ENCODE measurements at regions not wholly inside any gene's neighbourhood (a gene's known extent, or its start where the extent isn't known, plus 50 kb on each side); places are given as distances from the start of the nearest gene placed in this dataset.

GRCh38 chr2:128775217-128775913 is 456.7 kb upstream of the HS6ST1 start:
- no peak for ATAC-seq (ENCODE audit: low read depth)
- TF ChIP-seq, protein P1, sequence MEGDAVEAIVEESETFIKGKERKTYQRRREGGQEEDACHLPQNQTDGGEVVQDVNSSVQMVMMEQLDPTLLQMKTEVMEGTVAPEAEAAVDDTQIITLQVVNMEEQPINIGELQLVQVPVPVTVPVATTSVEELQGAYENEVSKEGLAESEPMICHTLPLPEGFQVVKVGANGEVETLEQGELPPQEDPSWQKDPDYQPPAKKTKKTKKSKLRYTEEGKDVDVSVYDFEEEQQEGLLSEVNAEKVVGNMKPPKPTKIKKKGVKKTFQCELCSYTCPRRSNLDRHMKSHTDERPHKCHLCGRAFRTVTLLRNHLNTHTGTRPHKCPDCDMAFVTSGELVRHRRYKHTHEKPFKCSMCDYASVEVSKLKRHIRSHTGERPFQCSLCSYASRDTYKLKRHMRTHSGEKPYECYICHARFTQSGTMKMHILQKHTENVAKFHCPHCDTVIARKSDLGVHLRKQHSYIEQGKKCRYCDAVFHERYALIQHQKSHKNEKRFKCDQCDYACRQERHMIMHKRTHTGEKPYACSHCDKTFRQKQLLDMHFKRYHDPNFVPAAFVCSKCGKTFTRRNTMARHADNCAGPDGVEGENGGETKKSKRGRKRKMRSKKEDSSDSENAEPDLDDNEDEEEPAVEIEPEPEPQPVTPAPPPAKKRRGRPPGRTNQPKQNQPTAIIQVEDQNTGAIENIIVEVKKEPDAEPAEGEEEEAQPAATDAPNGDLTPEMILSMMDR (IDR thresholded peaks at IDR 0.05; ENCODE audit: poor library complexity, severe bottlenecking) = no peak
- H3K36me3 ChIP-seq (ENCODE audit: low read depth) = no peaks in the 10 kb centered on the region
- H3K9me3 ChIP-seq (ENCODE audit: severe bottlenecking) = no peaks in the 10 kb centered on the region
- DNase-seq (ENCODE audit: low spot score) = no peak
- no peak overlapping the region for H3K27ac ChIP-seq (ENCODE audit: poor library complexity, severe bottlenecking)
- H3K27me3 ChIP-seq (ENCODE audit: insufficient read depth, poor library complexity, severe bottlenecking) = no peaks in the 10 kb centered on the region
- no peaks in the 10 kb centered on the region for H3K4me1 ChIP-seq (ENCODE audit: insufficient read depth, poor library complexity, severe bottlenecking)
- no peak overlapping the region for H3K4me3 ChIP-seq (ENCODE audit: severe bottlenecking)

GRCh38 chr2:128775914-128776285 is 457.2 kb upstream of the HS6ST1 start:
- Histone ChIP-seq H3K36me3 (ENCODE audit: low read depth) (no peaks in the 10 kb centered on the region), H3K4me1 (ENCODE audit: insufficient read depth, poor library complexity, severe bottlenecking) (no peaks in the 10 kb centered on the region), H3K27me3 (ENCODE audit: insufficient read depth, poor library complexity, severe bottlenecking) (no peaks in the 10 kb centered on the region), H3K4me3 (ENCODE audit: severe bottlenecking) (no peak overlapping the region), H3K27ac (ENCODE audit: poor library complexity, severe bottlenecking) (no peak overlapping the region), H3K9me3 (ENCODE audit: severe bottlenecking) (no peaks in the 10 kb centered on the region)
- TF ChIP-seq, protein P1 (IDR thresholded peaks at IDR 0.05; ENCODE audit: poor library complexity, severe bottlenecking) = no peak
- DNase-seq (ENCODE audit: low spot score) (no peak), ATAC-seq (ENCODE audit: low read depth) (no peak)

- no peaks in the 10 kb centered on the region for H3K4me1 ChIP-seq (ENCODE audit: insufficient read depth, poor library complexity, severe bottlenecking)
- ATAC-seq (ENCODE audit: low read depth) (no peak), DNase-seq (ENCODE audit: low spot score) (no peak)
- no peaks in the 10 kb centered on the region for H3K36me3 ChIP-seq (ENCODE audit: low read depth)
- TF ChIP-seq, protein P1 (IDR thresholded peaks at IDR 0.05; ENCODE audit: poor library complexity, severe bottlenecking) = no peak
- H3K27ac ChIP-seq (ENCODE audit: poor library complexity, severe bottlenecking) = no peak overlapping the region
- no peaks in the 10 kb centered on the region for H3K27me3 ChIP-seq (ENCODE audit: insufficient read depth, poor library complexity, severe bottlenecking)
- H3K4me3 ChIP-seq (ENCODE audit: severe bottlenecking) = no peak overlapping the region
- no peaks in the 10 kb centered on the region for H3K9me3 ChIP-seq (ENCODE audit: severe bottlenecking)
Measured at GRCh38 chr2:128776461-128777195, 458.0 kb upstream of the HS6ST1 start.

- ATAC-seq (ENCODE audit: low read depth) = no peak
- H3K9me3 ChIP-seq (ENCODE audit: severe bottlenecking) = no peaks in the 10 kb centered on the region
- H3K36me3 ChIP-seq (ENCODE audit: low read depth) = no peaks in the 10 kb centered on the region
- no peak overlapping the region for H3K27ac ChIP-seq (ENCODE audit: poor library complexity, severe bottlenecking)
- TF ChIP-seq, protein P1 (IDR thresholded peaks at IDR 0.05; ENCODE audit: poor library complexity, severe bottlenecking) = no peak
- no peak for DNase-seq (ENCODE audit: low spot score)
- no peaks in the 10 kb centered on the region for H3K27me3 ChIP-seq (ENCODE audit: insufficient read depth, poor library complexity, severe bottlenecking)
- no peaks in the 10 kb centered on the region for H3K4me1 ChIP-seq (ENCODE audit: insufficient read depth, poor library complexity, severe bottlenecking)
- H3K4me3 ChIP-seq (ENCODE audit: severe bottlenecking) = no peak overlapping the region
Measured at GRCh38 chr2:128777196-128778035, 458.7 kb upstream of the HS6ST1 start.
